ENCODE measurements at regions not wholly inside any gene's neighbourhood (a gene's known extent, or its start where the extent isn't known, plus 50 kb on each side); places are given as distances from the start of the nearest gene placed in this dataset.

DNA sequence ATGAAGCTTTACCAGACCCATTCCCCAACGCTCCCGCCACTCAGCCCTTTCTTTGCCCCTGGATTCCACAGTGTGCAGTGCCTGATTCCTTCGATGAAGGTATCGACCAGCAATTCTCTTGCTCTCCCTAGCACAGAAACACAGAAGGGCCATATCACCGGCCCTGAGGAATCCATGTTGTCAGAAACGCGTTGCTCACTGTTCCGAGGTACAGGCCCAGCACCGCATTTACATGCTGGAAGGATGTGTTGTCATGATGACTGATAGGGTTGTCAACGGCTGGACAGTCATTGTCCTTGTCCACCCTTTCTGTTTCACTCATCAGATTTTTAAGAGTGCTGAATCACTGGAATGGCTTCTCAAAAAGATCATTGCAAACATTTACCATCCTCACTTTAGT lies 57.2 kb upstream of the GPR6 start:
- no peak for DNase-seq

DNA sequence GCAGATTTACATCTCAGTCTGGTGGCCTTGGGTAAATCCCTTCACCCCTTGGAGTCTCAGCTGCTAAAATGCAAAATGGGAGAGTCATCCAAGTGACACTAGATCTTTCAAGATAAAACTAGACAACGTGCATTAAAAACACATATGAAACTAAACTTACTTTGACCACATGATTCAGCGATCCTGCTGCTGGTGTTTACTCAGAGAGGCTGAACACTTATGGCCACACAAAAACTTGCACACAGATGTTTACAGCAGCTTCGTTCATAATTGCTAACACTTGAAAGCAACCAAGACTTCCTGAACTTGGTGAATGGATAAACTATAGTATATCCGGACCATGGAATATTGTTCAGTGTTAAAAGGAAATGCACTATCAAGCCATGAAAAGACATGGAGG lies 55.3 kb upstream of the GPR6 start:
- no peak for DNase-seq

- no peak for DNase-seq
These were observed 53.0 kb upstream of the GPR6 start for GRCh38 chr6:109925075-109925474.

DNA sequence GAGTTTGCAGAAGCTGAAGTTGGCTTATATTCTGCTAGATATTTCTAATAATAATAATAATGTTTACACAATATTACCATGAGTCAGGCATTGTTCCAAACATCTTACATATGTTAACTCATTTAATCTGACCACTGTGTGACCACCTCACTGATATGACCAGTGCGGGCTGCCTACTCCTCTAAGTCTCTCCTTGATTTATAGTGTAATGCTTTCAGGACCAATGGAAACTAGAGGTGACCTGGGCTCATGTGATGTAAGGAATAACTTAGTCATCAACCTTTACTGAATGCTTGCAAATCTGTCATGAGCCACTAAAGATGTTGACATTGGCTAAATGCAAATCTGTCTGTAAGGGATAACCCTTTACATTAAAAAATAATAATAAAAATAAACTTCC lies 51.1 kb upstream of the GPR6 start:
- no peak for DNase-seq

All from stimulated activated naive CD4-positive, alpha-beta T cell (primary cell).